ENCODE measurements at regions not wholly inside any gene's neighbourhood (a gene's known extent, or its start where the extent isn't known, plus 50 kb on each side); places are given as distances from the start of the nearest gene placed in this dataset.

DNA sequence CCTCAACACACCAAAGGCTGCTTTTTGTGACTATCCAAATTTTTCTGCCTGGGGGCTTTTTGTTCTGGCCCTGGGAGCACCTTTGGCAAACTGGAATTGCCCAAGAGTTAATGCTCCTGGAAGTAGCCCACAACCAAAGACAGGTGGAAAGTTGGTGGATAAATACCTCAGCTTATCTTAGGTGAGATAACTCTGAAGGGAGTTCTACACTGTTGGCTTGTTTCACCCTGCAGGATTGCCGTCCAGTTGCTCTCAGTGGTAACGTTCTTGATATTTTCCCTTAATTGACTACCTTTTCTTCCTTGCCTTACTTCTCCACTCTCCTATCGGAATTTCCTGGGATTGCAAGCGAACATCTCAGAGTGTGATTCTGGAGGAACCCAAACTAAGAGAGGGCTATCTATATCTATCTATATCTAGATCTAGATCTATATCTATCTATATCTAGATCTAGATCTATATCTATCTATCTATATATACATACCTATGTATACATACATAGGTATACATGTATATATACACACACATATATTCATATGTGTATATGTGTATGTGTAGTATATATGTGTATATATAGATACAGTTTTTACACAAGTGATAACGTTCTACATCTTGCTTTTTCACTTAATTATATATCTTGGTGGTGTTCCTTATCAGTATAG lies 82.6 kb upstream of the DHX15 start:
- no peak for DNase-seq

DNA sequence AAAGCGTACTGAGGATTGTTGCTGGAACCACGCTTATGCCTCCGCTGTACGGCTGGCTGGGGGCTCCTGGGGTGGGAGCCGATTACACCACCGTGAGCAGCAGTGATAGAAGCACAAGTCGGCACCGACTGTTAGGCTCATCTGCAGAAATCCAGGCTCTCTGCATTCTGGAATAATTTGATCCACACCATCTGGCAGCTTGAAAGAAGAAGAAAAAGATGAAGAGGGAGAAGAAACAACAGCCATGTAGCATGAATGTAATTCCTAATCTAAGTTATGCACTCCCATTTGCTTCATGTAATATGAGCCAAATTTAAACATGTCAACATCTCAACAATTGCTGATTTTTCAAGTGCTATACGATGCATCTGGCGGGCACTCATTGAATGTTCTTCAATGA lies 84.6 kb upstream of the DHX15 start:
- DNase-seq = no peak

- DNase-seq = no peak
Measured at GRCh38 chr4:24669751-24670150, 85.4 kb upstream of the DHX15 start.

DNA sequence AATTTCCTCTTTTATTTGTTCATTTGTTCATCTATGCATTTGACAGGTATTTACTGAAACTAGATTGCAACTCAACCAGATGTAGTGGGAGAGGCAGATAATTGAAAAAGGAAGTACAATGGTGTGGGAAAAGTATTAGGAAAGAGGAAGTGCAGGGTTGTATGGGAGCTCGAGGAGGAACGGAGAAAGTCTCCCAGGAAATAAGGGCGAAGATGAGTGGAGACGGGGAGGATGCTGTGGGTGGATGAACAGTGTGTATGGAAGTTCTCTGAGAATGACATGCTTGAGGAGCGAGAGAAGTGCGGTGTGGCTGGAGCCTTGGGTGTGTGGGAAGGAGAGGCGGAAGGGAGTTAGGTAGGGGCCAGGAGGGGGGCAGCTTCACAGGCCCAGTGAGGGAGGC lies 87.5 kb upstream of the DHX15 start:
- no peak for DNase-seq

DNA sequence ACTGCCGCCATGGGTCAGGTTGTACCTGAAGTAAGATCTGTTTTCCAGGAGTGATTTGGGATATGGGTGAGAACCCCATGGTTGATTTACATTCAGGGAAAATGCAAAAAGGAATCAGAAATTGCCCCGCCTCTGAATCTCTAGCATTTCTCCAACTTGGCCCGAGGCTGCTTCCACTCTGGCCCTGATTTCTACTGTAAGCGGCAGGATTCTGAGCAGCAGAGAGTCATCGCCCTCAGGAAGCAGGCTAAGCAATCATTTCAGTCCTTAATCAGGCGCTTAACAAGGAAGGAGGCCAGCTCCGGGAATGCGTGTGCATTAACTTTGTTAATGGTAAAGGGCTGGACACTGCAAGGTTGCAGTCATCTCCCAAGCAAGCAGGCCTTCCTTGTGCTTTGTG lies 88.5 kb upstream of the DHX15 start:
- DNase-seq = no peak

GRCh38 chr4:24674279-24674678 lies 89.9 kb upstream of the DHX15 start:
- DNase-seq = no peak

GRCh38 chr4:24675721-24676389 lies 91.5 kb upstream of the DHX15 start:
- no peak for DNase-seq

DNA sequence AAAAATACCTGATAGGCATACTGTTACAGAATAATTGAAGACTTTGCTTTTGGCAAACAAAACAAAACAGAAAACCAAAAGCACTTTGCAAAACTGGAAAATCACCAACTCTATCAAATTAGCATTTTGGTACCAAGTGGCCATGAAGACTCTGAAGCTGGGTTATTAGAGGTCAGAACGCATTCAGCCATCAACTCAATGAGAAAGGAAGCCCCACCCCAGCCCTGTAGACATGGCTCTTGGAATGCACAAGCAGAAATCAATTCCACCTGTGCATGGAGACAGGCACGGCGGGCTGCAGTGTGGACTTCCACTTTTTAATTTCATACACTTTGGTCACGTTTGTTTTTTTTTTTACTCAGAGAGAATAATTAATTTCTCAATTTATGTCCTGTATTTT lies 93.6 kb upstream of the DHX15 start:
- no peak for DNase-seq

- DNase-seq = no peak
Measured at GRCh38 chr4:24680746-24681448, 96.5 kb upstream of the DHX15 start.

DNA sequence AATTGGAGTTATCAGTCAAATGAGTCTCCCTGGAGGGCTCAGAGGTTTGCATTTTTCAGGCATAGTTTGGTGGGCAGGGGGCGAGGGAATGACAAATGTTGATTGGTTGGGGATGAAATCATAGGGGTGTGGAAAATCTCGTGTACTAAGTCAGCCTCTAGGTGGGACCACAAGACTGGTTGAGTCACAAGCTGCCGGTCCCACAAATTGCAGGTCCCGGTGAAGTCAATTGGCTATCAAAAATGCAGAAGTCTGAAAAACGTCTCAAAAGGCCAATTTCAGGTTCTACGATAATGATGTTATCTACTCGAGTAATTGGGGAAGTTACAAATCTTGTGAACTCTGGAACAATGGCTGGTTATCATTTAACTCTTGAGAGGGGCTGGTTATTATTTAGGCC lies 98.8 kb upstream of the DHX15 start:
- no peak for DNase-seq

GRCh38 chr4:24686866-24687692 lies 102.7 kb upstream of the DHX15 start:
- no peak for DNase-seq

GRCh38 chr4:24688453-24688852 lies 104.1 kb upstream of the DHX15 start:
- DNase-seq = no peak

DNA sequence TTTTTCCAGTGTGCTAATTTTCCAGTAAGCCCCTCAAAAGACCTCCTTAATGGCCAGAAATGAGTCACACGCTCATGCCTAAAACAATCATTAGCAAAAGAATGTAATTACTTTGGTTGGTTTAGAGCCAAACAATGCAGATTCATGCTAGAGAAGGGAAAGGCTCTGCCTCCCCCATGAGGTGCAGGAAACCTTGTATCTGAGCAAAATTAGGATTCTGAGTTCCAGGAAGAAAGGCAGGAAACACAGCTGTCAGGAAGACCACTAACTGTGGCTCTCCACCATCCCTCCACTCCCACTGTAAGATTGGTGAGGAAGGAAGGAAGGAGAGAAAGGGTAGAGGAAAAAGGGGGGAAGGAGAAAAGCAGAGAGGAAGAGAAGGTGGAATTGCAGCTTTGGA lies 104.9 kb upstream of the DHX15 start:
- no peak for DNase-seq

DNA sequence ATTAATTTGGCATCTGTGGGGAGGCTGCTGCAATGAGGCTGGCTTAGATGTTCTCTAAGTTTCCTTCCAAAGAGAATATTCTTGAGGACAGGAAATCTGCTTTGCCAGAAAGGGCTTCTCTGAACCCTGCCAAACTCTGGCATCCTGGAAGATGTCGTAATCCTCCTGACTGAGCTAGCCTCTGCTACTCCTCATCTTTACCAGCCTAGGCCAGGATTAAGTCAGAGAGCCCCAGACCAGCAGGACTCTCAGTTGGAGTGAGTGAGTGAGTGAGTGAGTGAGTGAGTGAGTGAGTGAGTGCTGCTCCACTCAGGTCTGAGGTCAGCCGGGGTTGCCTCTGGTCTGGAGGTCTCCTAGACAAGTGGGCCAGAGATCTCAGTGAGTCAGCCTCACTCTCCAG lies 104.9 kb upstream of the SOD3 start:
- DNase-seq = no peak

DNA sequence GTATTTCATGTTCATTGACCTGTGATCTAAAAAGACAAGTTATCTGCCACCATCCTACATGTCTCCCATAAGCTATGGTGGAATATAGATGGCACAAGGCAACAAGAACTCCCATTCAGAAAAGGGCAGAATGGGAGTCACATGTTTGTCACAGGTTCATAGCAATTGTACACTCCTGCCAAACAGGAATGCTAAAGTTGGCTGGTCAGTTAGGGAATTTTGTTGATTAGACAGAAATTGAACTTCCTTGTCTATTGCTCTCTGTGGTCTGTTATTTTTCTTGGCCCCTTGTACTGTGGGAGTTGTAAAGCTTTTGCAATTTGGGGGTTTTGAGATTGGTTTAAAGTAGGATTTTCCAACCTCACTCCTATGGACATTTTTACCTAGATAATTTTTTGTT lies 101.7 kb upstream of the SOD3 start:
- DNase-seq = no peak

DNA sequence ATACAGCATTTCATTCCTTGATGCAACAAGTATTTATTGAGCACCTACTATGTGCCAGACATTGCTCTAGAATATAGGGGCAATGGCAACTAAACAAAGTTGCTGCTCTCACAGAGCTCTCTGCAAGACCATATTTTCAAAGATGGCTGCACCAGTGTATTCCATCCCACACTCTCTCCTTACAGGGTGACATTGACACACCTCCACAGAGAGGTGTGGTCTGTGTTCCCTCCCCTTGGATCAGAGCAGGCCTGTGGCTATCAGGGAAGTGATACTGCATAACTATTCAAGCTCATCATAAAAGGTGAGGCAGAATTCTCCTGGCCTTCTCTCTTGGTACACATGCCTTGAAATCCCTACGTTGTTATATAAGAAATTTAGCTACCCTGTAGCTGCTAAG lies 95.3 kb upstream of the SOD3 start:
- DNase-seq = no peak

- DNase-seq = no peak
Measured at GRCh38 chr4:24701683-24702082, 93.7 kb upstream of the SOD3 start.

- DNase-seq = no peak
Measured at GRCh38 chr4:24702281-24702680, 93.1 kb upstream of the SOD3 start.

GRCh38 chr4:24703298-24703697 lies 92.1 kb upstream of the SOD3 start:
- DNase-seq = no peak

GRCh38 chr4:24704149-24704548 lies 91.2 kb upstream of the SOD3 start:
- no peak for DNase-seq

- DNase-seq = no peak
Measured at GRCh38 chr4:24705016-24705753, 90.2 kb upstream of the SOD3 start.

GRCh38 chr4:24713604-24714003 lies 81.8 kb upstream of the SOD3 start:
- no peak for DNase-seq
